ENCODE measurements at regions not wholly inside any gene's neighbourhood (a gene's known extent, or its start where the extent isn't known, plus 50 kb on each side); places are given as distances from the start of the nearest gene placed in this dataset.

DNA sequence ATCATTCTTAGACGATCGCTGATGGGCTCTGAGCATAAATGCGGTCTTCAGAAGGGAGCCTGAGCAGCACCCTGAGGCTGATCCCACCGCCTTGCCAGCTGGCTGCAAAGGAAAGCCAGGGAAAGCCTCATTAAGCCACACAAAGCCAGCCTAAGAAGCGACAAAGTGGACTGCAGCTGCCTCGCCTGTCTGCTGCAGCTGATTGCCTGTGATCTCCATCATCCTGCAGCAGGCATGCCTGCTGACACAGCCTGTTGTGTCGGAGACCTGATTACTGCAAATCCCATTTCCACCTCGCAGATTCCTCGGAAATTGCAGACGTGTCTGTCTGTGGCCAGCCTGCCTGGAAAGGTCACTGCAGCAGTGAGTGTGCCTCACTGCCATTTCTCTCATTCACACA lies 1087.0 kb upstream of the AUTS2 start:
- TF ChIP-seq POLR2A (IDR thresholded peaks at IDR 0.05) = no peak
- DNase-seq (no peak), ATAC-seq (no peak)
- Histone ChIP-seq H3K4me3 (no peak overlapping the region), H3K9me3 (no peaks in the 10 kb centered on the region), H3K27ac (no peak overlapping the region), H3K4me1 (no peaks in the 10 kb centered on the region), H3K27me3 (no peaks in the 10 kb centered on the region), H3K36me3 (no peaks in the 10 kb centered on the region)
- 34% methylated on average over 8 of the region's 10 CpGs for WGBS (ENCODE audit: insufficient coverage, low coverage, low lambda C conversion rate, missing lambda C conversion rate)
- intact Hi-C loops (cut with DNase I) = no loop called here

DNA sequence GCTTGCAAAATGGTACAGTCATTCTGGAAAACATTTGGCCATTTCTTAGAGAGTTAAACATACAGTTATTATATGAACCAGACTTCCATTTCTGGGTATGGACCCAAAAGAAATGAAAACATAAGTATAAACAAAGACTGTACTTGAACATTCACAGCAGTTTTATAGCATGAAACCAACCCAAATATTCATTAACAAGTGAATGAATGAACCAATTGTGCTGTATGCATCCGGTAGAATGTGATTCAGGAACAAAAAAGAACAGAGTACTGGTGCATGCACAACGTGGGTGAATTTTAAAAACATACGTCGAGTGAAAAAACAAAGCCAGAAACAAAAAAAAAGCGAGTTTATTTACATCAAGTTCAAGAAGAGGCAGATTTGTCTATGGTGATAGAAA lies 1085.8 kb upstream of the AUTS2 start:
- 71% methylated on average over 5 of the region's 5 CpGs for WGBS (ENCODE audit: insufficient coverage, low coverage, low lambda C conversion rate, missing lambda C conversion rate)
- H3K36me3 ChIP-seq = no peaks in the 10 kb centered on the region
- TF ChIP-seq, protein P1, sequence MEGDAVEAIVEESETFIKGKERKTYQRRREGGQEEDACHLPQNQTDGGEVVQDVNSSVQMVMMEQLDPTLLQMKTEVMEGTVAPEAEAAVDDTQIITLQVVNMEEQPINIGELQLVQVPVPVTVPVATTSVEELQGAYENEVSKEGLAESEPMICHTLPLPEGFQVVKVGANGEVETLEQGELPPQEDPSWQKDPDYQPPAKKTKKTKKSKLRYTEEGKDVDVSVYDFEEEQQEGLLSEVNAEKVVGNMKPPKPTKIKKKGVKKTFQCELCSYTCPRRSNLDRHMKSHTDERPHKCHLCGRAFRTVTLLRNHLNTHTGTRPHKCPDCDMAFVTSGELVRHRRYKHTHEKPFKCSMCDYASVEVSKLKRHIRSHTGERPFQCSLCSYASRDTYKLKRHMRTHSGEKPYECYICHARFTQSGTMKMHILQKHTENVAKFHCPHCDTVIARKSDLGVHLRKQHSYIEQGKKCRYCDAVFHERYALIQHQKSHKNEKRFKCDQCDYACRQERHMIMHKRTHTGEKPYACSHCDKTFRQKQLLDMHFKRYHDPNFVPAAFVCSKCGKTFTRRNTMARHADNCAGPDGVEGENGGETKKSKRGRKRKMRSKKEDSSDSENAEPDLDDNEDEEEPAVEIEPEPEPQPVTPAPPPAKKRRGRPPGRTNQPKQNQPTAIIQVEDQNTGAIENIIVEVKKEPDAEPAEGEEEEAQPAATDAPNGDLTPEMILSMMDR (IDR thresholded peaks at IDR 0.05) = no peak
- no peak for TF ChIP-seq POLR2A (IDR thresholded peaks at IDR 0.05)
- no peak overlapping the region for H3K27ac ChIP-seq
- no peak overlapping the region for H3K4me3 ChIP-seq
- H3K9me3 ChIP-seq = no peaks in the 10 kb centered on the region
- no peaks in the 10 kb centered on the region for H3K4me1 ChIP-seq
- intact Hi-C loops (cut with DNase I) = no loop called here
- DNase-seq (no peak), ATAC-seq (no peak)
- no peaks in the 10 kb centered on the region for H3K27me3 ChIP-seq

DNA sequence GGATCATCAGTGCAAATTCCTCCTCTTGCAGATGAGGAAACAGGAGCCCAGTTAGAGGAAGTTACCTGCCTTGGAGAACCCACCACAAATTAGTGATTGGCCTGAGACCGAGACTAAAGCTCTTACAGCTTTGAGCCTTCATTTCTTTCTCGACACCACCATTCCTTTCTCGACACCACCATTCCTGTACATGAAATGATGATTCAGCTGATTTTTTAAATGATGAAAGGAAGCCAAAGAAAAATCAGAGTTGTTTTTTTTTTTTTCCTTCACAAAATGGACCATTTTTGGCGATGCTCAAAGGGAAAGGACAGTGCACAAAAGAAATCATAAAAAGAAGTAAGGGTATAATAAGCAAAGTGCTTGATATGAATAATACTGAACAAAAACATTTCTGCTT lies 1080.2 kb upstream of the AUTS2 start:
- H3K4me3 ChIP-seq = no peak overlapping the region
- no peaks in the 10 kb centered on the region for H3K9me3 ChIP-seq
- DNase-seq = no peak
- intact Hi-C loops (cut with DNase I) = no loop called here
- no peak for ATAC-seq
- H3K36me3 ChIP-seq = no peaks in the 10 kb centered on the region
- no peak overlapping the region for H3K27ac ChIP-seq
- TF ChIP-seq, protein P1 (IDR thresholded peaks at IDR 0.05) = no peak
- no peak for TF ChIP-seq POLR2A (IDR thresholded peaks at IDR 0.05)
- no peaks in the 10 kb centered on the region for H3K4me1 ChIP-seq
- WGBS (ENCODE audit: insufficient coverage, low coverage, low lambda C conversion rate, missing lambda C conversion rate) = 83% methylated on average over 4 of the region's 4 CpGs
- H3K27me3 ChIP-seq = no peaks in the 10 kb centered on the region

DNA sequence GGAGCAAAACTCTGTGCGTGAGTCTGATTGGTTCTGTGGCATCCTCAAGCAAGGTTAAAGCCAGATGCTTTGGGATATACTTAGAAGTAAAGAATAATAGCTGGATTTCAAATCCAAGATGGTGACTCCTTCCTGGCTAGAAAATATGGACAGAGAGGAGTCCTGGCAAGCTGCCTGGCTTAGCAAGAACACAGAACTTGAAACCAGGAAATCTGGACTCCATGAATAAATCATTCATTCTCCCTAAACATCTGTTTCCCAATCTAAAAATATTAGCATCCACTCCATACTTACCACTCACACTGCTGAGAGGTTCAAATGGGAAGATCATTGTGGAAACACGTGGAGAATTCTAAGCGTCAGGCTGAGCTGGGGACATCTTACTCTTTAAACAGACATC lies 1074.1 kb upstream of the AUTS2 start:
- Histone ChIP-seq H3K9me3 (no peaks in the 10 kb centered on the region), H3K27ac (no peak overlapping the region), H3K36me3 (no peaks in the 10 kb centered on the region), H3K27me3 (no peaks in the 10 kb centered on the region), H3K4me1 (no peaks in the 10 kb centered on the region), H3K4me3 (no peak overlapping the region)
- no peak for DNase-seq
- TF ChIP-seq, protein P1 (IDR thresholded peaks at IDR 0.05) = no peak
- no peak for TF ChIP-seq POLR2A (IDR thresholded peaks at IDR 0.05)
- ATAC-seq = no peak
- intact Hi-C loops (cut with DNase I) = no loop called here
- 61% methylated on average over 3 of the region's 3 CpGs for WGBS (ENCODE audit: insufficient coverage, low coverage, low lambda C conversion rate, missing lambda C conversion rate)

DNA sequence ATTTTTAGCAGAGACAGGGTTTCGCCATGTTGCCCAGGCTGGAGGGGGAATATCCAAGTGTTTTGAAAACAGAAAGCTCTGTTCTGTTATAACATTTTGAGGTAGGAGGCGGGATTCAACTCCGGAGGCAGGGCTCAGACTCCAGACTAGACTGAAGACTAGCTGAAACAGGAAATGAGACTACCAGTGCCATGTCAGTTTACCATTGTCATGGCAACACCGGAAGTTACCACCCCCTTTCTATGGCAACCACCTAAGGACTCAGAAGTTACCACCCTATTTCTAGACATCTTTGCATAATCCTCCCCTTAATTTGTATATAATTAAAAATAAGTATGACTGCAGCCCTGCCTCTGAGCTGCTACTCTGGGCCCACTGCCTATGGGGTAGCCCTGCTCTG lies 1069.1 kb upstream of the AUTS2 start:
- intact Hi-C loops (cut with DNase I) = no loop called here
- ATAC-seq = no peak
- 72% methylated on average over 3 of the region's 4 CpGs for WGBS (ENCODE audit: insufficient coverage, low coverage, low lambda C conversion rate, missing lambda C conversion rate)
- Histone ChIP-seq H3K4me1 (no peaks in the 10 kb centered on the region), H3K27ac (no peak overlapping the region), H3K4me3 (no peak overlapping the region), H3K27me3 (no peaks in the 10 kb centered on the region), H3K9me3 (no peaks in the 10 kb centered on the region), H3K36me3 (no peaks in the 10 kb centered on the region)
- no peak for DNase-seq
- no peak for TF ChIP-seq POLR2A (IDR thresholded peaks at IDR 0.05)
- TF ChIP-seq, protein P1 (IDR thresholded peaks at IDR 0.05) = no peak
